GM12891 (cell line): ENCODE measurements at regions not wholly inside any gene's neighbourhood (a gene's known extent, or its start where the extent isn't known, plus 50 kb on each side); places are given as distances from the start of the nearest gene placed in this dataset.

ENCODE experiments used
- PAX5 ChIP-seq: IDR thresholded peaks from 2 replicates; pipeline ENCODE4 v1.6.1; 2011; ENCODE audit warnings: low read length, moderate library complexity, mild to moderate bottlenecking; ENCODE audit not compliant: insufficient read depth, severe bottlenecking
- POLR2A ChIP-seq: IDR thresholded peaks from 2 replicates; pipeline ENCODE4 v1.6.1; 2011; ENCODE audit warnings: low read depth, low read length, control low read depth
- POLR2AphosphoS5 ChIP-seq: IDR thresholded peaks from 2 replicates; pipeline ENCODE4 v1.6.1; 2011; ENCODE audit warnings: low read depth, low read length, control low read depth
- POU2F2 ChIP-seq: IDR thresholded peaks from 2 replicates; pipeline ENCODE4 v1.6.1; 2011; ENCODE audit warnings: low read depth, mild to moderate bottlenecking, control low read depth, low read length, moderate library complexity
- SPI1 ChIP-seq: IDR thresholded peaks from 2 replicates; pipeline ENCODE4 v1.6.1; 2011; ENCODE audit warnings: low read depth, low read length, control low read depth

- TF ChIP-seq POLR2A (no peak), POLR2AphosphoS5 (no peak), SPI1 (no peak), POU2F2 (no peak), PAX5 (no peak)
Measured at GRCh38 chr3:1967525-1967924, 131.1 kb upstream of the CNTN4 start.
